Lower leg skin (tissue), 3 donors: ENCODE measurements at regions not wholly inside any gene's neighbourhood (a gene's known extent, or its start where the extent isn't known, plus 50 kb on each side); places are given as distances from the start of the nearest gene placed in this dataset.

ENCODE experiments used
- POLR2A ChIP-seq, 2 donors: fragments of 450-650 bp; IDR thresholded peaks; one replicate each; pipeline ENCODE4 v1.6.1; 2016 to 2017; ENCODE audit warnings: antibody characterized with exemption in 2 of 2, mild to moderate bottlenecking in 1 of 2, moderate library complexity in 1 of 2
- TF ChIP-seq, protein P1 (sequence below), 3 donors: fragments of 450-650 bp; IDR thresholded peaks; one replicate each; pipeline ENCODE4 v1.5.1; 2016; ENCODE audit warnings: antibody characterized with exemption in 3 of 3, mild to moderate bottlenecking in 3 of 3, moderate library complexity in 2 of 3

DNA sequence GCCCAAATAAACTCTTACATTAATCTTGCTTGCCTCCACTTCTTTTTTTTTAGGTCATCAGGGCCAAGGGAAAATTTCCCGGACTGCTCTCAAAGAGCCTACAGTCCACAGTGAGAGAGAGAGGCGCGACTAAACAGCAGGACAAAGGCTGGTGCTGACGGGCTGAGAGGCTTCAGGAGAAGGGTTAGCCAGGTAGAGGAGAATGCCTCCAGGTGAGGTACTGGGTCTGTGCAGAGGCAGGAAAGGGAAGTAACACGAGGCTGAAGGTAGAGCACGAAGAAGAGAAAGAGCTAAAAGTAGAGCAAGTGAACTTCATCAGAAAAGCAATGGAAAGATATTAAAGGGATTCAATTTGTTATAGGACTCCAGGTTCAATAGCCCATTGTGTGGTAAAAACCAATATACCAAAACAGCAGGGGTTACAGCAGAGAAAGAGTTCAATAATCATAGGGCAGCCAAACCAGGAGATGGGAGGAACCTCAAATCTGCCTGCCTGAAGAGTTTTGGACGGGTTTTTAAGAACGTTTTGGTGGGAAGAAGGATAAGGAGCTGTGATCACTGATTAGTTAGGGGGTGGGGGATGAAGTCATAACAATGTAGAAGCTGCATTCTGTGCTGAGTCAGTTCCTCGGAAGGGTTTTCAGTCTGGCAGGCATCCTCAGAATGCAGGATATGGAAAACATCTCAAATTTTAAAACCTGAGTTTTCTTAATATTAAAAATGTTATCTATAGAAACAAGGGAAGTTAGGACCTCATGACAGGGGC lies 171.5 kb downstream of the AKR1D1 start:
- TF ChIP-seq, protein P1, sequence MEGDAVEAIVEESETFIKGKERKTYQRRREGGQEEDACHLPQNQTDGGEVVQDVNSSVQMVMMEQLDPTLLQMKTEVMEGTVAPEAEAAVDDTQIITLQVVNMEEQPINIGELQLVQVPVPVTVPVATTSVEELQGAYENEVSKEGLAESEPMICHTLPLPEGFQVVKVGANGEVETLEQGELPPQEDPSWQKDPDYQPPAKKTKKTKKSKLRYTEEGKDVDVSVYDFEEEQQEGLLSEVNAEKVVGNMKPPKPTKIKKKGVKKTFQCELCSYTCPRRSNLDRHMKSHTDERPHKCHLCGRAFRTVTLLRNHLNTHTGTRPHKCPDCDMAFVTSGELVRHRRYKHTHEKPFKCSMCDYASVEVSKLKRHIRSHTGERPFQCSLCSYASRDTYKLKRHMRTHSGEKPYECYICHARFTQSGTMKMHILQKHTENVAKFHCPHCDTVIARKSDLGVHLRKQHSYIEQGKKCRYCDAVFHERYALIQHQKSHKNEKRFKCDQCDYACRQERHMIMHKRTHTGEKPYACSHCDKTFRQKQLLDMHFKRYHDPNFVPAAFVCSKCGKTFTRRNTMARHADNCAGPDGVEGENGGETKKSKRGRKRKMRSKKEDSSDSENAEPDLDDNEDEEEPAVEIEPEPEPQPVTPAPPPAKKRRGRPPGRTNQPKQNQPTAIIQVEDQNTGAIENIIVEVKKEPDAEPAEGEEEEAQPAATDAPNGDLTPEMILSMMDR (IDR thresholded peaks at IDR 0.05) = no peak
- no peak for TF ChIP-seq POLR2A (IDR thresholded peaks at IDR 0.05)
